NCI-H146 treated with DMSO at 0.1 percent for 48 hours (cell line): ENCODE measurements at regions not wholly inside any gene's neighbourhood (a gene's known extent, or its start where the extent isn't known, plus 50 kb on each side); places are given as distances from the start of the nearest gene placed in this dataset.
"Not testable (repeated sequence)": the region's sequence is repeated elsewhere in the genome, so short reads cannot be mapped to it uniquely, and the experiment has no call there.

Experiments
- DNase-seq: peaks from one replicate; lab custom pipeline; 2025; ENCODE audit not compliant: unreplicated experiment; lab: John Stamatoyannopoulos, UW

DNA sequence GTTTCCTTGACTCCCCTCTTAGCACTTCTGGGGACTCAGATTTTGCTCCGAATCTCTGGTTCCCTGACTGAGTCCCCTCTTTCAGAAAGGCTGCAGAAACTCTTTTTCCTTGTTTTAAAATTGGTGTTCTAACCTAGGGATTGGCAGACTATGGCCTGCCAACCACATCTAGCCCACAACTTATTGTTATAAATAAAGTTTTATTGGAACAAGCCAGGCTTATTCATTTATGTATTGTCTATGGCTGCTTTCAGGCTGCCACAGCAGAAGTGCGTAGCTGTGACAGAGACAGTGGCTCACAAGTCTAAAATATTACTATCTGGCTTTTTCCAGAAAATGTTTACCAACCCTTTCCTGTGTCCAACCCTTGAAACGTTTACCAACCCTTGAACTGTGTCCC lies 81.7 kb downstream of the IER5 start:
- no peak for DNase-seq

GRCh38 chr1:181172082-181172481 lies 83.6 kb downstream of the IER5 start:
- DNase-seq, result no peak

DNA sequence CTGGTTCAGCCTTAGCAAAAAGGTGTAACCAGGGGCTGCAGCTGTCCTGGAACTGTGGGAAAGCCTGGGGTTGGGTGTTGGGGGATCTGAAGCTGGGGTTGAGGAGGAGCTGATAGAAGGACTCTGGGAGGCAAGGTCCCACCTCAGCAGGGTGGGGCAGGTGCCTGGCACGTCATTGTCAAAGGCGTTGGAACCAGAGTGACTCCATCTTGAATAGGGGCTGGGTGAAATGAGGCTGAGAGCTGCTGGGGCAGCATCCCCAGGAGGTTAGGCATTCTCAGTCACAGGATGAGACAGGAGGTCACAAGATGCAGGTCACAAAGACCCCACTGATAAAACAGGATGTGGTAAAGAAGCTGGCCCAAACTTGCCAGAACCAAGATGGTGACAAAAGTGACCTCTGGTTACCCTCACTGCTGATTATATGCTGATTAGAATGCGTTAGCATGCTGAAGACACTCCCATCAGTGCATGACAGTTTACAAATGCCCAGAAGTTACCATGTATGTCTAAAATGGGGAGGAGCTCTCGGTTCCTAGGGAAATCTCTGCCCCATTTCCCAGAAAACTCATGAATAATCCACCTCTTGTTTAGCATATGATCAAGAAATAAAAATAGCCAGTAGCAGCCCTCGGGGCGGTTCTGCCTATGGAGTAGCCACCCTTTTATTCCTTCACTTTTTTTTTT lies 85.4 kb downstream of the IER5 start:
- no peak for DNase-seq

DNA sequence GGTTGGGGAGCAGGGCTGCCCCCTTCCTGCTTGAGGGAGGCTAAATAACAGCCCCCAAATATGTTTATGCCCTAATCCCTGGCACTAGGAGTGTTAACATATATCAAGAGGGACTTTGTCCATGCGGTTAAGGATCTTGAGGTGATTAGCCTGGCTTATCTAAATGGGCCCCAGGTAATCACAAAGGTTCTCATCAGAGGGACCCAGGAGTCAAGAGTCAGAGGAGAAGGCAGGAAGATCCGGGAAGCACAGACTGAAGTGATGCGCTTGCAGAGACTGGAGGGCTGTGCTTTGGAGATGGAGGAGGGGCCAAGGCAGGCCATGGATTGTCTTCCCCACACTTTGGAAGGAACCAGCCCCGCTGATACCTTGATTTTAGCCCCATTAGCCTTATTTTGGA lies 86.4 kb downstream of the IER5 start:
- no peak for DNase-seq

DNA sequence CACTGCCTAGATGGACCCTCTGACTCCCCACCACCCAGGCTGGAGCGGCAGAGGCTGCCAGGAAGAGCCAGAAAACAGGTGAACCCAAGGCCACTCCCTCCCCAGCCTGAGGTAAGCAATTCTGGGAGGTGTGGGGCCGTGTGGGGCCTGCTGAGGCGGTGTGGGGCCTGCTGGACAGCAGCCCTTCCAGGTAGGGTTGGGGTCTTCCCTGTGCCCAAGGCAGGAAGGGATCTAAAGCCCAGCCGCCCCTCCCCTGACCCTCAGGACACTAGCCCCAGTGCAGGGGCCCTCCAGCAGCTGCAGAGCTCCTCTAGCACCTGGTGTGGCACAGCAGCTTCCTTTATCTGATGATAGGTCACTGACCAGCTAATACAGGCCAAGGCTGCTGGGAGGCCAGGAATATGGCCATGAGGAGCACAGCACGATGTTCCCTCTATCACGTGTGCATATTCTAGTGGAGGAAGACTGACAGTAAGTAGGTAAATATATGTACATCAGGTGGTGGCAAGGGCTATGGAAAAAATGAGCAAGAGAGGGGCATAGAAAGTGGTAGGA lies 86.9 kb downstream of the IER5 start:
- DNase-seq, result no peak

- DNase-seq, result no peak
Observed at GRCh38 chr1:181175955-181176354, 87.5 kb downstream of the IER5 start.

- DNase-seq, result no peak
Observed at GRCh38 chr1:181178241-181178879, 89.9 kb downstream of the IER5 start.

DNA sequence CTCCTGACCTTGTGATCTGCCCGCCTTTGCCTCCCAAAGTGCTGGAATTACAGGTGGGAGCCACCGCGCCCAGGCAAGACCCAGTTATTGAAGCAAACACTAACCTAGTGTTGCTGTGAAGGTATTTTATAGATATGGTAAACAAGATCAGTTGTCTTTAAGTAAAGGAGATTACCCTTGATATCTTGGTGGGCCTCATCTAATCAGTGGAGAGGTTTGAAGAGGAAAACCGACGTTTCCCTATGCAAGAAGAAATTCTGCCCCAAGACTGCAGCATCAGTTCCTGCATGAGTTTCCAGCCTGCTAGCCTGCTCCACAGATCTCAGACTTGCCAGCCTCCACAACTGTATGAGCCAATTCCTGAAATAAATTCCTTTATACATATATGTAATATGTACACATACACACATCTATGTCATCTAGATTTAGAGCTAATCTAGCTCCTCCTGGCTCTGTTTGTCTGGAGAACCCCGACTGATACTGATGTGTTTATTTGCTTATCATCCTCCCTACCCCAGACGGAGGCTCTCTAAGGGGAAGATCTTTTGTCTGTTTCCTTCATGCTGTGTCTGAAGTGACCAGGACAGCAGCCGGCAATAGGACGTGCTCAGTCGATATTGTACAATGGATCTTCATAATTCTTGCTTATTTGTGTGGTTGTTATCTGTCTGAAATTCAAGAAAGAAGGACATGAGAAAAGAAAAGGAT lies 90.9 kb downstream of the IER5 start:
- DNase-seq, result peak; percentile 57

DNA sequence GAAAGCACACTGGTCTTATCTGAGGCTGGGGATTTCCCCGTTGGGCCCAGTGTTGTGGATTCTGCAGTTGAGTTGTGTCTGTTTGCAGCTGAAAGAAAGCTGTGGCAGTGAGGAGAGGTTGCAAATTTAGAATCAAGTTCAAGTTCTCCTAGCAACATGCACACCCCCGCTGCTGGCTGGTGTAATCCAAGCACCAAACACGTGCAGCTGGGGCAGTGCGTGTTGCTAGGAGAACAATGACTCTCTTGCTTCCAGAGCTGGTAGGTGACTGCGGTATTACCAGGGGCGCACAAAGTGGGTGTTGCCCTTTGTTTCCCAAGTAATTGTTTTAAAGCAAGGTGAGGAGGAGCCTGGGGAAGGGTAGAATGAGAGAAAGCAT lies 91.5 kb downstream of the IER5 start:
- peak; percentile 81 for DNase-seq

- no peak for DNase-seq
Observed at GRCh38 chr1:181180407-181181031, 92.0 kb downstream of the IER5 start.

GRCh38 chr1:181181792-181182585 lies 93.5 kb downstream of the IER5 start:
- no peak for DNase-seq

DNA sequence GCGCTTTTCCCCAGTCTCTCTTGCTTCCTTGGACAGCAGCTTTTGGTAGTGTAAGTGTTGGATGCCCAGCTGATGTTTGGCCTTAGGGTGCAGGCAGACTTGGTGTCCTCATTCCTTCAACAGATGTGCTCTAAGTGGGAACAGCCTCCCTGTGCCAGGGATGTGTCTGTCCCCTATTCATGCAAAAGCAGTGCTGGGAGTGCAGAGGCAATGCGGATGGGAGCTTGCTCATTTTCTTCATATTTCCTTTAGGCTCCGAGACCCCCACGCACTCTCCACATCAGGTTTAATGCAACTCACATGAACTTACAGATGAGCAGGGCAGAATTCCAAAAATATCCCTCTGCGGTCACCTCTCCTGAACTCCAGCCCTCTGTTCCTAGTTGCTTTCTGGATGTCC lies 96.1 kb downstream of the IER5 start:
- no peak for DNase-seq

DNA sequence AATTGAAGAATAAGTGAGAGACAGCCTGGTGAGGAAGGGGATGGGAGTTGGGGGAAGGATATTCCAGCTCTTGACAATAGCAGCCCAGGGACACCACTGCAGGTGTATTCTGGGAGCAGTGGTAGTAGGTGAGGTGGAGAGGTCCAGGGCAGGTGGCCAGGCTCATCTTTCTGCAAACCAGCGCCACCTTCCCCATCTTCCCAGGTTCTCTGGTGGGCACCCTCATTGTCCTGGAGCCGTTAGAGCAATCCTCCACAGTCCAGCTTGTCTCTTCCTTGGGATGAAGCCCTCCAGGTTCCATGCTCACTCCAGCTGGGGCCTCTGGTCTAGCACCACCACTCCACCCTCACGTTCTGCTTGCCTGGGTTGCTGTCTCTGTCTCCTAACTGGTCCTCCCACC lies 97.0 kb downstream of the IER5 start:
- DNase-seq, result no peak

DNA sequence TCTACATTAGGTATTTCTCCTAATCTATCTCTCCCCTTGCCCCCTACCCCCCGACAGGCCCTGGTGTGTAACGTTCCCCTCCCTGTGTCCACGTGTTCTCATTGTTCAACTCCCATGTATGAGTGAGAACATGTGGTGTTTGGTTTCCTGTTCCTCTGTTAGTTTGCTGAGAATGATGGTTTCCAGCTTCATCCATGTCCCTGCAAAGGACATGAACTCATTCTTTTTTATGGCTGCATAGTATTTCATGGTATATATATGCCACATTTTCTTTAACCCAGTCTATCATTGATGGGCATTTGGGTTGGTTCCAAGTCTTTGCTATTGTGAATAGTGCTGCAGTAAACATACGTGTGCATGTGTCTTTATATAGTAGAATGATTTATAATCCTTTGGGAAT lies 97.6 kb downstream of the IER5 start:
- not testable (repeated sequence) for DNase-seq

DNA sequence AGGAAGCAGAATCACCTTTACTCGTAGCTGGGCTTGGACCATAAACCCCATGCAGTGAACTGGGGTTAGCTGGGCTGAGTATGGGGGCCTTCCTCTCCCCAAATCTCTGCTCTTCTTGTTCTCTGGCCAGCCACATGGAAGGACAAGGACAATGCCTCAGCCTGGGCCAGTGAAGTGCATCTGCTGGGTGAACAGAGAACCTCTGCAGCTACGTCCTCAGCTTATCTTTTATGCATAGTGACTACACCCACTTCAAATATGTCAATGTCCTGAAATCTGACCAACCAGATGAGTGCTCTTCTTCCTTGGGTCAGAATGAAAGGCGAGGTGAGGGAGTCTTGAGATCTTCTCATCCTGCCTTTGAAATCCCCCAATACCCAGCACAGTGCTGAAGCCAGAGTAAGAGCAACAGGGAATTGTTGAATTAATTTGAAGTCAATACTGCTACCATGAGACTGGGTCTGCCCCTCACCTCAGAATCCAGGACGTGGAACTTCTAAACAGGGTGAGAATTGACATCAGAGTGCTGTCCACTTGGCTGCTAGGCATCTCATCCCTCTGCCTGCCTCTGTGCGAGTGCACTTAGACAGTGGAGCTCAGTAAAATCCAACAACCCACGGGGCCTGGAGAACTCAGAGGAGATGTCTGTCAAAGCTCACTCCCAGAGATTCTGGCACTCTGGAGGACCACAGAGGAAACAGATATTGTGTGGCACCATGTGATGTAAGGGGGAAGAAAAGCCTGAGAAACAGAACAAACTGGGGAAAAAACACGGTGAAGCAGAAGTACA lies 99.0 kb downstream of the IER5 start:
- no peak for DNase-seq

- no peak for DNase-seq
Observed at GRCh38 chr1:181189245-181189644, 100.7 kb downstream of the IER5 start.

GRCh38 chr1:181189691-181190363 lies 101.3 kb downstream of the IER5 start:
- peak; percentile 23 for DNase-seq

GRCh38 chr1:181190364-181191035 lies 102.0 kb downstream of the IER5 start:
- no peak for DNase-seq

- DNase-seq, result no peak
Observed at GRCh38 chr1:181191494-181192040, 103.1 kb downstream of the IER5 start.
